Naive thymus-derived CD8-positive, alpha-beta T cell (primary cell): ENCODE measurements at regions not wholly inside any gene's neighbourhood (a gene's known extent, or its start where the extent isn't known, plus 50 kb on each side); places are given as distances from the start of the nearest gene placed in this dataset.

Experiments used
- ATAC-seq, 2 donors: fragments of 150-1000 bp; cut with Tn5 transposase in 1 of 2; sonication (Bioruptor Pico), chemical (Tn5 transposase) in 1 of 2; 1 replicate in 1 of 2; 2 replicates in 1 of 2; pipeline ENCODE4 v1.10.0; 2021; ENCODE audit warnings: mild to moderate bottlenecking in 2 of 2, moderate library complexity in 2 of 2
- POLR2A ChIA-PET: fragments of 350-600 bp; sonication (Branson Sonifier 250); formaldehyde crosslinking; loops from one replicate; lab custom pipeline; 2021; ENCODE audit warnings: antibody characterized with exemption; lab: Charles Lee
- DNase-seq, 10 donors: peaks; one replicate each; pipeline versions ENCODE4 v3.0.0 to v3.0.0-alpha.2; 2020 to 2022
- H3K27ac Mint-ChIP-seq, 10 donors: one replicate each; pipeline ENCODE4 v1.8.0; 2020 to 2022; ENCODE audit warnings: mild to moderate bottlenecking in 10 of 10, mixed read lengths in 10 of 10, moderate library complexity in 4 of 10, inconsistent platforms in 1 of 10
- H3K27me3 Mint-ChIP-seq, 5 donors: one replicate each; pipeline ENCODE4 v1.8.0; 2021 to 2022; ENCODE audit warnings: mixed read lengths in 5 of 5
- H3K36me3 Mint-ChIP-seq, 3 donors: one replicate each; pipeline ENCODE4 v1.8.0; 2020 to 2022; ENCODE audit warnings: mixed read lengths in 3 of 3, mild to moderate bottlenecking in 2 of 3, inconsistent platforms in 1 of 3
- H3K4me1 Mint-ChIP-seq, 4 donors: one replicate each; pipeline ENCODE4 v1.8.0; 2021 to 2022; ENCODE audit warnings: mixed read lengths in 4 of 4
- H3K4me3 Mint-ChIP-seq, 10 donors: one replicate each; pipeline ENCODE4 v1.8.0; 2020 to 2022; ENCODE audit warnings: mild to moderate bottlenecking in 10 of 10, mixed read lengths in 10 of 10, moderate library complexity in 6 of 10, inconsistent platforms in 1 of 10
- H3K9me3 Mint-ChIP-seq, 9 donors: one replicate each; pipeline ENCODE4 v1.8.0; 2020 to 2022; ENCODE audit warnings: mixed read lengths in 9 of 9, mild to moderate bottlenecking in 3 of 9, inconsistent platforms in 1 of 9, moderate library complexity in 1 of 9

DNA sequence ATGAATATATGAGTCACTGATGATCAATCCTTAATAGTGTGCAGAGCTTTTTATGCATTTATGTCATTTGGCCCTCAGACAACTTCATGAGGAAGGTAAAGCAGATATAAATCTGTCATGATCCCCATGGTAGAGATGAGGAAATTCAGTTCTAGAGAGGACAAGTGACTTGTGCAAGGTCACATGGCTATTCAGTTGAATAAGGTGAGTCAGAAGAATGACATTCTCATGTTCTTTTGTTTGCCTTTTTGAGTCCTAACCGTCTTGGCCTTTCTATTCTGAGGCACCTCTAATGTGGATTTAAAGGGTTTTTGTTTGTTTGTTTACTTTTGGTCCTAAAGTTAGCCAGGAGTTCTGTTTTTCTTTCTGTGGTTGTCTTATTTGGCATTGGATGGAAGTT is 116.2 kb upstream of the ELAC2 start:
- no peak overlapping the region for H3K4me3 Mint-ChIP-seq
- H3K4me1 Mint-ChIP-seq, result peaks cover 0 to 2% (median 0%) of the 10 kb centered on the region in 4 donors
- no peak overlapping the region for H3K27ac Mint-ChIP-seq
- H3K27me3 Mint-ChIP-seq, result peaks cover 1 to 19% (median 7%) of the 10 kb centered on the region in 5 donors
- POLR2A ChIA-PET, result no interaction called here
- DNase-seq (no peak), ATAC-seq (no peak)
- peaks cover 0 to 23% (median 9%) of the 10 kb centered on the region in 9 donors for H3K9me3 Mint-ChIP-seq
- peaks cover 0 to 7% (median 0%) of the 10 kb centered on the region in 3 donors for H3K36me3 Mint-ChIP-seq

DNA sequence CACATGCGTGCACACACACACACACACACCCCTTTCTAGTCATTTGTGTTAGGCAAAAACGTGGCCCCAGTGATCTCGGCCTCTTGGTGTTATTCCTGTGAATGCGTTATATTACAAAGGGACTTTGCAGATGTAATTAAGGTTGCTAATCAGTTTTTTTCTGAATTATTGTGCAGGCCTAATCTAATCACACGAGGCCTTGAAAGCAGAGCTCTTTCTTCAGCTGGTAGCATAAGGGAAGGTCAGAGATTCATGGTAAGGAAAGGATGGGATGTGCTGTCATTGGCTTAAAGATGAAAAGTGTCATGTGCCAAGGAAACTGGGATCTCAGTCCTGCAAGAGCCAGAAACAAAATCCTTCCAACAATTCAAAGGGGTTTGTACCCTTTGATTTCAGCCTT is 113.4 kb upstream of the ELAC2 start:
- Mint-ChIP-seq H3K4me3 (no peak overlapping the region), H3K36me3 (no peaks in the 10 kb centered on the region), H3K4me1 (peaks cover 0 to 2% (median 0%) of the 10 kb centered on the region in 4 donors), H3K9me3 (peaks cover 0 to 11% (median 0%) of the 10 kb centered on the region in 9 donors), H3K27me3 (peaks cover 3 to 36% (median 7%) of the 10 kb centered on the region in 5 donors), H3K27ac (no peak overlapping the region)
- DNase-seq (no peak), ATAC-seq (no peak)
- POLR2A ChIA-PET, result no interaction called here

DNA sequence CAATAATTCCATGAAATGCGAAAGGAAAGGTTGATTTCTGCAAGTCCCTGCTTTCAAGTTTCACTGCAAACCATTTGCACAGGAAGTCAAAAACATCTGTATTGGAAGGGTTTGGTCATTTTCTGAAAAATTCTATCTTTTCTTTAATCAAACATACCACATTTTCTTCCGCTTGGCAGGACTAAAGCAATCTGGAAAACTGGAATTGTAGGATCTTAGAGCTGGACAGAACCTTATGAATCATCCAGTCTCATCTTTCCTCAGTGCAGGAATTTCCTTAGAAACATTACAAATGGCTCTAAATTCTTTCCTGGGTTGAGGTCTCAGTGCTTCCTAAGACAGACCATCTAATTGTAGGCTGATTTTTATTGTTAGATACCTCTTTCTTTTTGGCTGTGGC is 111.5 kb upstream of the ELAC2 start:
- DNase-seq, result no peak
- no peak for ATAC-seq
- Mint-ChIP-seq H3K4me1 (no peaks in the 10 kb centered on the region), H3K9me3 (peaks cover 0 to 3% (median 0%) of the 10 kb centered on the region in 9 donors), H3K27me3 (peaks cover 3 to 26% (median 5%) of the 10 kb centered on the region in 5 donors), H3K27ac (no peak overlapping the region), H3K36me3 (no peaks in the 10 kb centered on the region), H3K4me3 (no peak overlapping the region)
- POLR2A ChIA-PET, result no interaction called here

DNA sequence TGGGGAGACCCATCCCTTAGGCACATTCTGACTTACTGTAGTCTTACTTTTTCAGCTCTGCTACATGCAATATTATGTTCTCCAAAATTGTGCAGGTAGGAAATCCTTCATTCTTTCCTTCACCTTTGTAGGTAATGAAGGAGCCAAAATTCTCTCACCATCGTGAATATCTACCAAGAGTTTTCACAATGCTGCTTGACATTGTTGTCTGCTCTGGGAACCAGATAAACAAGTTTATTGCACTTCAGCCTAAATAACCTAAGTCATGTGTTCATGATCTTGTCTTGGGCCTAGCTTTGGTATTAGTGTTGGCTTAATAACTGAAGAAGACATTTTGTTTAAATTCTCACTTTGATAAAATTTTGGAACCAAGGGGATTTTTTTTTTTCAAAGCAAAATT is 110.8 kb upstream of the ELAC2 start:
- H3K4me1 Mint-ChIP-seq, result no peaks in the 10 kb centered on the region
- POLR2A ChIA-PET, result no interaction called here
- no peak for ATAC-seq
- no peak overlapping the region for H3K4me3 Mint-ChIP-seq
- H3K27me3 Mint-ChIP-seq, result peaks cover 1 to 19% (median 4%) of the 10 kb centered on the region in 5 donors
- peaks cover 0 to 3% (median 0%) of the 10 kb centered on the region in 9 donors for H3K9me3 Mint-ChIP-seq
- no peaks in the 10 kb centered on the region for H3K36me3 Mint-ChIP-seq
- no peak overlapping the region for H3K27ac Mint-ChIP-seq
- DNase-seq, result no peak

DNA sequence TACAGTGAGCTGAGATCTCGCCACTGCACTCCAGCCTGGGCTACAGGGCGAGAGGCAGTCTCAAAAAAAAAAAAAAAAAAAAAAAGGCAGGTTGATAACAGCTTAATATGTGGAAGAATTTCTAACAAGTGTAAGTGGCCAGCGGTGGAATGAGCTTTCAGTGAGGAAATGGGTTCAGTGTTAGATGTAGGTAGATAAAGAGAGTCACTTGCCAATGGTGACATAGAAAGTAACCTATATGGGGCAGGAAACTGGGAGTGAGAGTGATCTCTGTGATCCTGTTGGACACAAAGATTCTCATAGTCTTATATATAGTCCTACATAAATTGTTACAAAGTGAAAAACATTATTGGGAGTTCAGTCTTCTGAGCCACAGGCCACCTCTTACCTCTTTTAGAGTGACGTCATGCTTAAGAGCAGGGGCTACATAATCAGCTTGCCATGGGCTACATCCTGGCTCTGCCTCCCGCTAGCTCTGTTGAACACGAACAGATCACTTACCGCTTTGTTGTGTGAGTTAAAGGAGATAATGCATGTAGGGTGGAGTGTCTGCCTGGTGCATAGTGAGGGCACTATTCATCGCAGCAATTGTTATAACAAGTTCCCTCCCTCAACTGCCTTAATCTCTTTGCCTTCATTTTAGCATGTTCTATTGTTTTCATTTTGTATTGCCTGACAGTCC is 110.2 kb upstream of the ELAC2 start:
- Mint-ChIP-seq H3K4me1 (no peaks in the 10 kb centered on the region), H3K36me3 (no peaks in the 10 kb centered on the region), H3K4me3 (no peak overlapping the region), H3K27me3 (peaks cover 1 to 17% (median 3%) of the 10 kb centered on the region in 5 donors), H3K9me3 (peaks cover 0 to 3% (median 0%) of the 10 kb centered on the region in 9 donors), H3K27ac (no peak overlapping the region)
- POLR2A ChIA-PET, result no interaction called here
- DNase-seq, result no peak
- no peak for ATAC-seq

DNA sequence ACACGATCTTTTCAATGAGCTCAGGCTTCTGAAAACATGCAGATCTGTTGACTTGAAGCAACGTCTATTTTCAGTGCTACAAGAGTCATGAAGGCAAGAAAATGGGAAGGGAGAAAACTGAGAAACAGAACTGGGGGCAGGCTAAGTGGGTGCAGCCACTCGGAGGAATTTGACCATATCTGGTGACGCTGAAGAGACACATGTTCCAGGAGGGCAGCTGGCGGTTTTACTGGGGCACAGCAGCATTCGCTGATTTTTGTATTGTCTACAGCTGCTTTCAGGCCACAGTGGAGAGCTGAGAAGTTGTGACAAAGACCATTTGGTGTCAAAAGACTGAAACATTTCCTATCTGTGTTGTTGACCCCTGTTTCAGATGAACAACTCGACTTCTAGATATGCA is 103.0 kb upstream of the ELAC2 start:
- H3K27ac Mint-ChIP-seq, result no peak overlapping the region
- ATAC-seq (no peak), DNase-seq (no peak)
- no peaks in the 10 kb centered on the region for H3K4me1 Mint-ChIP-seq
- H3K36me3 Mint-ChIP-seq, result no peaks in the 10 kb centered on the region
- POLR2A ChIA-PET, result no interaction called here
- peaks cover 0 to 5% (median 2%) of the 10 kb centered on the region in 5 donors for H3K27me3 Mint-ChIP-seq
- no peak overlapping the region for H3K4me3 Mint-ChIP-seq
- no peaks in the 10 kb centered on the region for H3K9me3 Mint-ChIP-seq

DNA sequence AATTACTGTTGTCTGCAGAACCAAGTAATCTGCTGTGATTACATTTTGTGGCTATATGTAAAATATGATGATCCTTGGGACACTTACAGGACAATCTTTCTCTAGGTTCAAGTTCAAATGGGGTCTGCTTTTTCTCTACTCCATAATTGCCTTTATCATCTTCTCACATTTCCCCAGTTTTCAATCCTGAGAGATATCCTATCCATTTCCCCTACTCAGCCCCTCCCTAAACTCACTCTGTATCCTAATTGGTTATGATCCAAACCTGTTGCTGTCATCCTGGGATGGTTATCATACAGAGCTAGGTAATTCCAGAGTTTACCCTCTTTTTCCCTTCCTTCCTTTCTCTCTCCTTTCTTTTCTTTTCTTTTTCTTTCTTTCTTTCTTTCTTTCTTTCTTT is 100.5 kb upstream of the ELAC2 start:
- DNase-seq (no peak), ATAC-seq (no peak)
- peaks cover 0 to 21% (median 13%) of the 10 kb centered on the region in 5 donors for H3K27me3 Mint-ChIP-seq
- H3K36me3 Mint-ChIP-seq, result no peaks in the 10 kb centered on the region
- POLR2A ChIA-PET, result interaction anchor here (0.6 kb wide), 1 partner anchor 9 kb away, joined by 3 read pairs; no protein-coding TSS in a partner anchor
- no peaks in the 10 kb centered on the region for H3K4me1 Mint-ChIP-seq
- H3K9me3 Mint-ChIP-seq, result no peaks in the 10 kb centered on the region
- no peak overlapping the region for H3K27ac Mint-ChIP-seq
- H3K4me3 Mint-ChIP-seq, result no peak overlapping the region

DNA sequence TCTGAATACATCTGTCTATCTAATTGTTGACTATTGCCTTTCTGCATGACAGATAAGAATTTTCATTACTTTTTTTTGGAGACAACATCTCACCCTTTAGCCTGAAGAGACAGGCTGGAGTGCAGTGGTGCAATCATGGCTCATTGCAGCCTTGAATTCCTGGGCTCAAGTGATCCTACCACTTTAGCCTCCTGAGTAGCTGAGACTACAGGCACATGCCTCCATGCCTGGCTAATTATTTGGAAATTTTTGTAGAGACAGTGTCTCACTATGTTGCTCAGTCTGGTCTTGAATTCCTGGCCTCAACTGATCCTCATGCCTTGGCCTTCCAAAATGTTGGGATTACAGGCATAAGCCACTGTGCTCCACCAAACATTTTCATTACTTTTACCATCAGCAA is 99.8 kb upstream of the ELAC2 start:
- DNase-seq, result no peak
- POLR2A ChIA-PET, result interaction anchor here (0.6 kb wide), 1 partner anchor 8 kb away, joined by 3 read pairs; no protein-coding TSS in a partner anchor
- no peaks in the 10 kb centered on the region for H3K9me3 Mint-ChIP-seq
- no peaks in the 10 kb centered on the region for H3K4me1 Mint-ChIP-seq
- ATAC-seq, result no peak
- H3K27ac Mint-ChIP-seq, result no peak overlapping the region
- H3K36me3 Mint-ChIP-seq, result no peaks in the 10 kb centered on the region
- peaks cover 0 to 28% (median 17%) of the 10 kb centered on the region in 5 donors for H3K27me3 Mint-ChIP-seq
- H3K4me3 Mint-ChIP-seq, result no peak overlapping the region

DNA sequence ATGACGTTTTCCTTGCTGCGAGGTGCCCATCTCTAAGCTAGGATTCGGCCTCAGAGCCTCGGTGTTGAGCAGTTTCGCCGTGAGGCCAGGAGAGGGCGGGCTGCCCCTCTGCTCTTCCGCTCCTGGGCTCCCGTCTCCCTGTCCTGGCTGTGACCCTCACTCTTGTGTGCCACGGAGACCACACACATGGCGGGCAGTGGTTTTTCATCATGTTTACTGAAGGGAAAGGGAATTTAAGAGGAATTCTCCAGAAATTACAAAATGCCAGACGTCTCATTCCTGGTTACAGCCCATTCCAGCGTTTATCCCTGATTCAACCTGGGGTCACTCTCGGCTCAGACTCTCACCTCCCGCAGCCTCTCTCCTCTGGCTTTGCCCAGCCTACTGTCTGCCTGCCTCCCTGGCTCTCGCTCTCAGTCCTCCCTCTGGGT is 96.8 kb upstream of the ELAC2 start:
- no peaks in the 10 kb centered on the region for H3K36me3 Mint-ChIP-seq
- peaks cover 0 to 31% (median 14%) of the 10 kb centered on the region in 5 donors for H3K27me3 Mint-ChIP-seq
- DNase-seq, result no peak
- no peaks in the 10 kb centered on the region for H3K9me3 Mint-ChIP-seq
- no peak overlapping the region for H3K27ac Mint-ChIP-seq
- POLR2A ChIA-PET, result no interaction called here
- no peaks in the 10 kb centered on the region for H3K4me1 Mint-ChIP-seq
- no peak overlapping the region for H3K4me3 Mint-ChIP-seq
- ATAC-seq, result no peak

DNA sequence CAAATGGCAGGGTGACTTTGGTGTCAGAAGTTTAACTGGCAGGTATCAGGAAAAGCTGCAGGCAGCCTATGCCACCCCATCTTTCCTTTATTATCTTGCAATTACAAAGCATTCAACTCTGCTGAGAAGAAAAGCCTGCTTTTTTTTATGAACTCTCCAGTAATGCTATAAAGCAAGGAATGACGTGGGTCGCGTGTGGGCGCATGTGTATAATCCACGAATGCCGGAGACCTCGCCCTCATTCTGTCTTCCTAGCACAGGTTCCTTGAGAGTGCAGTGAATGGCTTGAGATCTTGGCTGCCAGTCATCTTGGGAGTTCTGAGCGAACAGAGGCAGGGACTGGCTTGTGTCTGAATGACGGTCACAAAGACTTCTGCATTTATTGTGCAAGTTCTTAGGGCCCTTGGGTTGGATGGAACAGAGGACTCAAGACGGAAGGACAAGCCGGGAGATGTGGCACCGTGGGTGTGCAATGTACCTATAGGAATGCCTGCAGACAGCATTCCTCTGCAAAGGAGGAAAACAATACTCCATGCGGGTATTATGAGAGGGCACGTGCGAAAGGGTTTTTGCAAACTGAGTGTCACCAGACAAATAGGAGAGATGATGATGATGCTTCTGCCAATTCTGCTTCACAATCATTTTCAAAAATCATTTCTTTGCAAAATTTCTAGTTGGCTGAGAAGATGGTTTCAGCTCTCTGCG is 96.1 kb upstream of the ELAC2 start:
- no peaks in the 10 kb centered on the region for H3K9me3 Mint-ChIP-seq
- ATAC-seq, result no peak
- POLR2A ChIA-PET, result no interaction called here
- H3K4me1 Mint-ChIP-seq, result no peaks in the 10 kb centered on the region
- no peak overlapping the region for H3K4me3 Mint-ChIP-seq
- H3K27me3 Mint-ChIP-seq, result peaks cover 0 to 31% (median 14%) of the 10 kb centered on the region in 5 donors
- H3K27ac Mint-ChIP-seq, result no peak overlapping the region
- DNase-seq, result no peak
- no peaks in the 10 kb centered on the region for H3K36me3 Mint-ChIP-seq

DNA sequence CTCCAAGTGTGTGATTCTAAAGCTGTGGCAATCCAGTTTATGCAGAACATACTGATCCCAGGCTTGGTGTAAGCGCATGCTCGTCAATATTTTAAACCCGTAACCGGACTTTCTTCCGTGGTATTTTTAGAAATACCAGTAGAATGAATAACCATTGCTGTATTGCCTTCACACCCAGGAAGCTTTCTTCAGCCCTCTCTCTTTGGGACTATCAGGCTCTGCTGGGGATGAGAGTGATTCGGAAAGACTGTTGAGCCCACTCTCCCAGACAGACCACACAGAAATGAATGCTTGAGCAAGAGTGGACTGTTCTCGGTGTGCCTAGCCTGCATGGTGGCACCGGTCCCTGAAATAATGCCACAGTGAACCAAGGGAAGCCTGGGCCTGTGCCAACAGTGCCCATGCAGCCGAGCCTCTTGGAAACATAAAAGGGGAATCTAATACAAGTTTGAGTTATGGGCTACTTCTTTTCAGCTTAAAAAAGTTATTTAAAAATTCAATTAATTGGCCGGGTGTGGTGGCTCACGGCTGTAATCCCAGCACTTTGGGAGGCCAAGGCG is 89.9 kb upstream of the ELAC2 start:
- H3K36me3 Mint-ChIP-seq, result peaks cover 0 to under 1% (median 0%) of the 10 kb centered on the region in 3 donors
- H3K9me3 Mint-ChIP-seq, result peaks cover 0 to 8% (median under 1%) of the 10 kb centered on the region in 9 donors
- peaks cover 0 to 10% (median 5%) of the 10 kb centered on the region in 5 donors for H3K27me3 Mint-ChIP-seq
- H3K27ac Mint-ChIP-seq, result no peak overlapping the region
- DNase-seq (no peak), ATAC-seq (no peak)
- no peaks in the 10 kb centered on the region for H3K4me1 Mint-ChIP-seq
- POLR2A ChIA-PET, result no interaction called here
- H3K4me3 Mint-ChIP-seq, result no peak overlapping the region

DNA sequence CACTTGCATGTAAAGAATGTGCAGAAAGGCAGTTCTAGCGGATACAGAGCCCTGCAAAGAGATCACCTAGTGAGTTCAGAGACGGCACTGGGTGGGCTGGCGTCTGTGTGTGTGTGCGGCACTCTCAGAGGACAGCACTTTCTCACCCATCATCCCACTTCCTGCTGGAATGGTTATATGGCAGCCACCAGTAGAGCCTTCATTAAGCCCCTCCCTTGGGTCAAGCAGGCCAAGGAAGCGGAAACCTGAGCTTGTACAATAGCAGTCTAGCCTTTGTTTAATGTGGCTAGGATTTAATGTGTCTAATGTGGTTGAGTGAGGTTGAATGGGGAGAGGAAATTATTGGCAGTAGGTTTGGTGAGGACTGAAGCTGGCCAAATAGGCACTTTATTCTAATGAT is 88.3 kb upstream of the ELAC2 start:
- POLR2A ChIA-PET, result no interaction called here
- peaks cover 0 to 6% (median 0%) of the 10 kb centered on the region in 5 donors for H3K27me3 Mint-ChIP-seq
- H3K27ac Mint-ChIP-seq, result no peak overlapping the region
- DNase-seq (no peak), ATAC-seq (no peak)
- H3K36me3 Mint-ChIP-seq, result peaks cover 0 to 5% (median 0%) of the 10 kb centered on the region in 3 donors
- H3K4me1 Mint-ChIP-seq, result no peaks in the 10 kb centered on the region
- H3K9me3 Mint-ChIP-seq, result peaks cover 0 to 16% (median 7%) of the 10 kb centered on the region in 9 donors
- H3K4me3 Mint-ChIP-seq, result no peak overlapping the region

DNA sequence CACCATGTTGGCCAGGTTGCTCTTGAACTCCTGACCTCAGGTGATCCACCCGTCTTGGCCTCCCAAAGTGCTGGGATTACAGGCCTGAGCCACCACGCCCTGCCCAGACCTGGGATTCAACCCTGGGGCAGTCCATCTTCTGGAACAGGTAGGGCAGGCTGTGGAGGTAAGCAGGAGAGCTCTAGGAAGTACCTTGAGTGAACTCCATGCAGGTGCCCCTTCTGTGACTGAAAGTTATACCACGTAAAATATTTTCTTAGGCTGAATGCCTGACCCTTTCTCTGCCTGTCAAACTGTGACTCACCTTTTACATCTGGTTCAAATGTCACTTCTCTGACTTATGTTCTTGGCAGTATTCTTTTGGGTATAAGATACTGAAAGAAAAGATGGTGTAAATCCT is 86.7 kb upstream of the ELAC2 start:
- Mint-ChIP-seq H3K9me3 (peaks cover 0 to 16% (median 7%) of the 10 kb centered on the region in 9 donors), H3K4me1 (no peaks in the 10 kb centered on the region), H3K36me3 (peaks cover 0 to 5% (median 0%) of the 10 kb centered on the region in 3 donors), H3K27me3 (peaks cover 0 to 8% (median 1%) of the 10 kb centered on the region in 5 donors), H3K4me3 (no peak overlapping the region), H3K27ac (no peak overlapping the region)
- no peak for ATAC-seq
- POLR2A ChIA-PET, result no interaction called here
- no peak for DNase-seq
